OCI-LY1 (cell line): ENCODE measurements at regions not wholly inside any gene's neighbourhood (a gene's known extent, or its start where the extent isn't known, plus 50 kb on each side); places are given as distances from the start of the nearest gene placed in this dataset.

Experiments
- H2AFZ ChIP-seq: fragments of 200-600 bp; sonication (generic), shearing (Covaris generic); 2 replicates; pipeline ENCODE4 v1.6.0; 2014; ENCODE audit warnings: antibody characterized with exemption, mild to moderate bottlenecking, low read length
- H3F3A ChIP-seq: fragments of 200-600 bp; sonication (generic), shearing (Covaris generic); 2 replicates; pipeline ENCODE4 v1.6.0; 2014; ENCODE audit warnings: mild to moderate bottlenecking, antibody characterized with exemption, low read length, moderate library complexity; ENCODE audit not compliant: insufficient read depth
- H3K27ac ChIP-seq: fragments of 200-600 bp; sonication (generic); 2 replicates; pipeline ENCODE4 v1.5.1; 2014; ENCODE audit warnings: low read length, mixed run types, mild to moderate bottlenecking, low read depth; ENCODE audit not compliant: poor library complexity, severe bottlenecking
- H3K27me3 ChIP-seq: fragments of 200-600 bp; sonication (generic); 2 replicates; pipeline ENCODE4 v1.6.0; 2014; ENCODE audit warnings: antibody characterized with exemption, mild to moderate bottlenecking, low read length, moderate library complexity; ENCODE audit not compliant: insufficient read depth
- H3K36me3 ChIP-seq: fragments of 200-600 bp; sonication (generic); 2 replicates; pipeline ENCODE4 v1.6.1; 2014; ENCODE audit warnings: mild to moderate bottlenecking, antibody characterized with exemption, low read length, moderate library complexity, mixed read lengths; ENCODE audit not compliant: insufficient read depth
- H3K4me1 ChIP-seq: fragments of 200-600 bp; sonication (generic); 2 replicates; pipeline ENCODE4 v1.5.1; 2014; ENCODE audit warnings: mild to moderate bottlenecking, low read length, moderate library complexity; ENCODE audit not compliant: insufficient read depth, severe bottlenecking
- H3K4me2 ChIP-seq: fragments of 200-600 bp; sonication (generic), shearing (Covaris generic); 2 replicates; pipeline ENCODE4 v1.6.1; 2014; ENCODE audit warnings: low read length
- H3K4me3 ChIP-seq: fragments of 200-600 bp; sonication (generic); 2 replicates; pipeline ENCODE4 v1.5.1; 2014; ENCODE audit warnings: low read length, low read depth, mild to moderate bottlenecking, mixed read lengths; ENCODE audit not compliant: poor library complexity, severe bottlenecking
- H3K79me2 ChIP-seq: fragments of 200-600 bp; shearing (Covaris generic); 2 replicates; pipeline ENCODE4 v1.6.1; 2016; ENCODE audit warnings: mixed run types, low read length, mixed read lengths; ENCODE audit not compliant: insufficient read depth
- H3K9ac ChIP-seq: fragments of 200-600 bp; sonication (generic), shearing (Covaris generic); 2 replicates; pipeline ENCODE4 v1.6.1; 2014; ENCODE audit warnings: mild to moderate bottlenecking, low read length, mixed read lengths
- H3K9me2 ChIP-seq: fragments of 200-600 bp; sonication (generic), shearing (Covaris generic); 2 replicates; pipeline ENCODE4 v1.6.1; 2014; ENCODE audit warnings: low read depth, mild to moderate bottlenecking, low read length, mixed read lengths
- H3K9me3 ChIP-seq: fragments of 200-600 bp; shearing (Covaris generic); 2 replicates; pipeline ENCODE4 v1.6.1; 2014; ENCODE audit warnings: low read length, mixed read lengths
- H4K20me1 ChIP-seq: fragments of 200-600 bp; sonication (generic), shearing (Covaris generic); 2 replicates; pipeline ENCODE4 v1.6.0; 2016; ENCODE audit warnings: mild to moderate bottlenecking, low read length; ENCODE audit not compliant: insufficient read depth
- EZH2 ChIP-seq: fragments of 200-600 bp; sonication (generic), shearing (Covaris generic); IDR thresholded peaks from 2 replicates; pipeline ENCODE4 v1.8.0; 2017; ENCODE audit warnings: borderline replicate concordance, mixed run types, mild to moderate bottlenecking, antibody characterized with exemption, low read length, moderate library complexity, mixed read lengths
- TF ChIP-seq, protein P1 (sequence below): fragments of 200-600 bp; sonication (generic), shearing (Covaris generic); IDR thresholded peaks from 2 replicates; pipeline ENCODE4 v1.5.1; 2017; ENCODE audit warnings: mild to moderate bottlenecking, antibody characterized with exemption, low read length, moderate library complexity, mixed read lengths

DNA sequence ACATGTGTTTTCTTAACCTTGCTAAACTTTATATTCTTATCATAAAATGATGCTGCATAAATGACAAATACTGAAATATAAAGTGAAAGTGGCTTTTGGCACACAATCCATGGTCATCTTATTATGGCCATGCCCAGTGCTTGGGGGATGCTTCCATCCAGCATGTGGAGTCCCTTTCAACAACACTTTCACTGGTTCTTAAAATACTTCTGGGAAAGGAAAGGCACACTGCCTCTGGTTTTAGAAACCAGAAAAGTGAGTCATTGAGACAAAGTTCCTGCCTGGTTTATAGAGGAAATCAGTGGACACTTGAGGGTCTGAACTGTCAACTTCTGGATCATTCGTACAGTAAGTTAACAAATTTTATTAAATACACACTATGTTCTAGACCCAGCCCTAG is 248.0 kb upstream of the ADAMTS3 start:
- Histone ChIP-seq H3K79me2 (no peaks in the 10 kb centered on the region), H3K9me2 (no peaks in the 10 kb centered on the region), H3K4me1 (no peaks in the 10 kb centered on the region), H3K9me3 (no peaks in the 10 kb centered on the region), H3K4me3 (no peak overlapping the region), H4K20me1 (no peaks in the 10 kb centered on the region), H3F3A (no peaks in the 10 kb centered on the region), H3K4me2 (no peak overlapping the region), H3K27ac (no peak overlapping the region), H3K36me3 (no peaks in the 10 kb centered on the region), H3K27me3 (no peaks in the 10 kb centered on the region; the same call in 1 of the 2 replicates), H2AFZ (no peak overlapping the region), H3K9ac (no peak overlapping the region)
- TF ChIP-seq EZH2: no peak
- TF ChIP-seq, protein P1, sequence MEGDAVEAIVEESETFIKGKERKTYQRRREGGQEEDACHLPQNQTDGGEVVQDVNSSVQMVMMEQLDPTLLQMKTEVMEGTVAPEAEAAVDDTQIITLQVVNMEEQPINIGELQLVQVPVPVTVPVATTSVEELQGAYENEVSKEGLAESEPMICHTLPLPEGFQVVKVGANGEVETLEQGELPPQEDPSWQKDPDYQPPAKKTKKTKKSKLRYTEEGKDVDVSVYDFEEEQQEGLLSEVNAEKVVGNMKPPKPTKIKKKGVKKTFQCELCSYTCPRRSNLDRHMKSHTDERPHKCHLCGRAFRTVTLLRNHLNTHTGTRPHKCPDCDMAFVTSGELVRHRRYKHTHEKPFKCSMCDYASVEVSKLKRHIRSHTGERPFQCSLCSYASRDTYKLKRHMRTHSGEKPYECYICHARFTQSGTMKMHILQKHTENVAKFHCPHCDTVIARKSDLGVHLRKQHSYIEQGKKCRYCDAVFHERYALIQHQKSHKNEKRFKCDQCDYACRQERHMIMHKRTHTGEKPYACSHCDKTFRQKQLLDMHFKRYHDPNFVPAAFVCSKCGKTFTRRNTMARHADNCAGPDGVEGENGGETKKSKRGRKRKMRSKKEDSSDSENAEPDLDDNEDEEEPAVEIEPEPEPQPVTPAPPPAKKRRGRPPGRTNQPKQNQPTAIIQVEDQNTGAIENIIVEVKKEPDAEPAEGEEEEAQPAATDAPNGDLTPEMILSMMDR: no peak

DNA sequence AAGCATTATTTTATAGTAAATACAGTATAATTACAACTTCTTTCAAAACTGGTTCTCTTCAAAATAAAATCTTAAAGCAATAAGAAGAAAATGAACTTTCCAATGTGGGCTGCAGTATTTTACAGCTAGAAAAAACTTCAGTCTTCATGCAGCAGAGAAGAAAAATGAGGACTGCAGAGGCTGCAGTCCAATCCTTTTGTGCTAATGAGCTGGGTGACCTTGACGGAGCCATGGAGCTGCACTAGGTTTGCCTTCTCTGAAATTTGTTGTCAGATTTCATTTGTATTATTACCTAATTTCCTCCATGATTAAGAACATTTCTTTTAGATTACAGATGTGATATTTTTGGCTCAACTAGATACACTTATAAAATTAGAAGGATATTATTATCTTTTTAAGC is 245.2 kb upstream of the ADAMTS3 start:
- H4K20me1 ChIP-seq: no peaks in the 10 kb centered on the region
- TF ChIP-seq, protein P1: no peak
- TF ChIP-seq EZH2: no peak
- H3K27me3 ChIP-seq: no peaks in the 10 kb centered on the region; the same call in 1 of the 2 replicates
- H3K9ac ChIP-seq: no peak overlapping the region
- H3K4me1 ChIP-seq: no peaks in the 10 kb centered on the region
- H3K9me3 ChIP-seq: no peaks in the 10 kb centered on the region
- no peaks in the 10 kb centered on the region for H3K79me2 ChIP-seq
- no peak overlapping the region for H3K27ac ChIP-seq
- no peaks in the 10 kb centered on the region for H3K9me2 ChIP-seq
- H3K4me2 ChIP-seq: no peak overlapping the region
- no peaks in the 10 kb centered on the region for H3K36me3 ChIP-seq
- H3K4me3 ChIP-seq: no peak overlapping the region
- H2AFZ ChIP-seq: no peak overlapping the region
- H3F3A ChIP-seq: no peaks in the 10 kb centered on the region

GRCh38 chr4:72809208-72809607 is 240.2 kb upstream of the ADAMTS3 start:
- Histone ChIP-seq H3K36me3 (no peaks in the 10 kb centered on the region), H3K4me1 (no peaks in the 10 kb centered on the region), H2AFZ (no peak overlapping the region), H3F3A (no peaks in the 10 kb centered on the region), H3K9ac (no peak overlapping the region), H3K4me3 (no peak overlapping the region), H3K4me2 (no peak overlapping the region), H3K27ac (no peak overlapping the region), H3K9me3 (no peaks in the 10 kb centered on the region), H3K27me3 (no peaks in the 10 kb centered on the region), H3K79me2 (no peaks in the 10 kb centered on the region), H4K20me1 (no peaks in the 10 kb centered on the region), H3K9me2 (no peaks in the 10 kb centered on the region)
- TF ChIP-seq, protein P1: no peak
- TF ChIP-seq EZH2: no peak
